ENCODE measurements at regions not wholly inside any gene's neighbourhood (a gene's known extent, or its start where the extent isn't known, plus 50 kb on each side); places are given as distances from the start of the nearest gene placed in this dataset.

DNA sequence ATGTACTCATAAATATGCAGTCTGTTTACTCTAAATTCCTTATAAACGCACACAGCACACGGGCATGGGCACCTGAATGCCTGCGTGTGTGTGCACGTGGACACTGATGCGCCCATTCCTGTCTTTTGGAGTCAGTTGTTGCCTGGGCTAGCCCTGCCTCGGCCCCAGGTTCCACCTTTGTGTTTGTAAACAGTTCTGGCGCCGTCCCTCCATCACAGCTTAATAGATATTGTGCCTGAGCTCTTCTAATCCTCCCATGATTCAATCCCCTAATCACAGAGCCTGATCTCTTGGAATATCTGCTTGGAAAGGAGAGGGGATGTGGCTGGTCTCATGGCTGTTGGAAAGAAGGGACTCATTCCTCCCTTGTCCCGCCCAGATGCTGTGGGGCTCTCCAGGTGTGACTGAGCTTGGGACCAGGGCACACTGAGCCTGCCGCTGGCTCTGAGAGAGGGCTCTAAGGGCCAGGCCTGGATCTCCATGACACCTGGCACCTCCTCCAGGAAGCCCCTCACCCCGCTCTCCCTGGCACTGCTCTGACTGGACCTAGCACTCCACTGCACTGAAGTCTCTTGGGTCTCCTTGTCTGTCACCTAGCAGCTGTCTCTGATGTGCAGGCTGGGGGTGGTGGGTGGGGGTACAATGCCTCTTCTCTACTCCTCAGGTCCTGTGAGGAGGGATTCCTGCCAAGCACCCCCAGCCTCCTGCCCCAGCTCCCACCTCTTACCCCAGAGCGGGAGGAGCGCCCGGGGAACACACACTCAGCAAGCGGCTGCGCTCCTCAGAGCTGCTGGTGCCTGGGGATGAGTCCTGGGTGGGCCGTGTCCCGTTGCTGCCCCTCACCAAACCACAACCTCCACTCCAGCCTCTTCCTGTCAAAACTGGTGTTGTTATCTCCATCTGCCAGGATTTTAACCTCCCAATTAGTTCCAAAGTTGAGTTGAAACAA, 181.3 kb downstream of the INHBB start:
- TF ChIP-seq USF1 (IDR thresholded peaks at IDR 0.05) (no peak), NFIC (IDR thresholded peaks at IDR 0.05) (no peak), RAD21 (IDR thresholded peaks at IDR 0.05; ENCODE audit: low read depth) (no peak)
